Stimulated activated CD4-positive, alpha-beta T cell treated with anti-CD3 and anti-CD28 coated beads, Interleukin-4, amount 100 ng/mL, for 24 hours (primary cell): ENCODE measurements at regions not wholly inside any gene's neighbourhood (a gene's known extent, or its start where the extent isn't known, plus 50 kb on each side); places are given as distances from the start of the nearest gene placed in this dataset.

Experiments
- DNase-seq: peaks from one replicate; pipeline ENCODE4 v3.0.0-alpha.2; 2020

GRCh38 chr12:60259225-60259624 is 663.4 kb downstream of the SLC16A7 start:
- DNase-seq, result no peak

GRCh38 chr12:60262378-60262777 is 666.5 kb downstream of the SLC16A7 start:
- DNase-seq, result no peak

- DNase-seq, result no peak
Observed at GRCh38 chr12:60263161-60263560, 667.3 kb downstream of the SLC16A7 start.

GRCh38 chr12:60263836-60264493 is 668.1 kb downstream of the SLC16A7 start:
- no peak for DNase-seq

GRCh38 chr12:60265741-60266140 is 669.9 kb downstream of the SLC16A7 start:
- DNase-seq, result no peak

GRCh38 chr12:60266381-60266852 is 670.6 kb downstream of the SLC16A7 start:
- no peak for DNase-seq

GRCh38 chr12:60269611-60270269 is 673.9 kb downstream of the SLC16A7 start:
- no peak for DNase-seq

- DNase-seq, result no peak
Observed at GRCh38 chr12:60271816-60272215, 676.0 kb downstream of the SLC16A7 start.

GRCh38 chr12:60278209-60278608 is 682.4 kb downstream of the SLC16A7 start:
- DNase-seq, result no peak

- no peak for DNase-seq
Observed at GRCh38 chr12:60279221-60279620, 683.4 kb downstream of the SLC16A7 start.

GRCh38 chr12:60281522-60281921 is 685.7 kb downstream of the SLC16A7 start:
- no peak for DNase-seq

- no peak for DNase-seq
Observed at GRCh38 chr12:60290532-60290931, 694.7 kb downstream of the SLC16A7 start.

GRCh38 chr12:60308366-60308991 is 712.6 kb downstream of the SLC16A7 start:
- no peak for DNase-seq

GRCh38 chr12:60311940-60312339 is 716.1 kb downstream of the SLC16A7 start:
- DNase-seq, result no peak

GRCh38 chr12:60317361-60317760 is 721.5 kb downstream of the SLC16A7 start:
- no peak for DNase-seq

GRCh38 chr12:60324746-60325145 is 728.9 kb downstream of the SLC16A7 start:
- DNase-seq, result no peak

GRCh38 chr12:60333461-60333860 is 737.6 kb downstream of the SLC16A7 start:
- DNase-seq, result no peak

GRCh38 chr12:60335745-60336144 is 739.9 kb downstream of the SLC16A7 start:
- no peak for DNase-seq

- no peak for DNase-seq
Observed at GRCh38 chr12:60337839-60338549, 742.2 kb downstream of the SLC16A7 start.

- no peak for DNase-seq
Observed at GRCh38 chr12:60345442-60345841, 749.6 kb downstream of the SLC16A7 start.

- DNase-seq, result no peak
Observed at GRCh38 chr12:60349232-60349978, 753.6 kb downstream of the SLC16A7 start.

GRCh38 chr12:60387356-60387755 is 791.5 kb downstream of the SLC16A7 start:
- DNase-seq, result no peak

GRCh38 chr12:60391051-60391450 is 795.2 kb downstream of the SLC16A7 start:
- DNase-seq, result no peak
